Stimulated activated CD8-positive, alpha-beta memory T cell treated with anti-CD3 and anti-CD28 coated beads, Interleukin-12 subunit alpha, Interleukin-12 subunit beta, amount 100 ng/mL, for 1 hour (primary cell): ENCODE measurements at regions not wholly inside any gene's neighbourhood (a gene's known extent, or its start where the extent isn't known, plus 50 kb on each side); places are given as distances from the start of the nearest gene placed in this dataset.

Experiments used
- DNase-seq: peaks from one replicate; pipeline ENCODE4 v3.0.0-alpha.2; 2020; ENCODE audit warnings: low read depth

- DNase-seq: no peak
These were observed 600.0 kb upstream of the PLXNA2 start for GRCh38 chr1:208844158-208844557.

- DNase-seq: no peak
These were observed 604.7 kb upstream of the PLXNA2 start for GRCh38 chr1:208848854-208849253.

- DNase-seq: no peak
These were observed 606.3 kb upstream of the PLXNA2 start for GRCh38 chr1:208850442-208850841.

- DNase-seq: no peak
These were observed 607.2 kb upstream of the PLXNA2 start for GRCh38 chr1:208851366-208851765.

- no peak for DNase-seq
These were observed 608.7 kb upstream of the PLXNA2 start for GRCh38 chr1:208852911-208853310.

- DNase-seq: no peak
These were observed 611.2 kb upstream of the PLXNA2 start for GRCh38 chr1:208855403-208855802.

- no peak for DNase-seq
These were observed 613.3 kb upstream of the PLXNA2 start for GRCh38 chr1:208857465-208857864.

GRCh38 chr1:208858738-208859137 is 614.6 kb upstream of the PLXNA2 start:
- DNase-seq: no peak

- DNase-seq: no peak
These were observed 620.3 kb upstream of the PLXNA2 start for GRCh38 chr1:208864366-208864965.

GRCh38 chr1:208866386-208866955 is 622.3 kb upstream of the PLXNA2 start:
- no peak for DNase-seq

- no peak for DNase-seq
These were observed 624.4 kb upstream of the PLXNA2 start for GRCh38 chr1:208868554-208868953.

- DNase-seq: no peak
These were observed 630.7 kb upstream of the PLXNA2 start for GRCh38 chr1:208874915-208875314.

GRCh38 chr1:208879022-208879421 is 634.8 kb upstream of the PLXNA2 start:
- no peak for DNase-seq

GRCh38 chr1:208880433-208881100 is 636.4 kb upstream of the PLXNA2 start:
- DNase-seq: no peak

- no peak for DNase-seq
These were observed 640.9 kb upstream of the PLXNA2 start for GRCh38 chr1:208885060-208885459.

GRCh38 chr1:208885650-208886049 is 641.5 kb upstream of the PLXNA2 start:
- no peak for DNase-seq

- no peak for DNase-seq
These were observed 644.2 kb upstream of the PLXNA2 start for GRCh38 chr1:208888376-208888775.

GRCh38 chr1:208892147-208892546 is 648.0 kb upstream of the PLXNA2 start:
- no peak for DNase-seq

GRCh38 chr1:208893251-208893650 is 649.1 kb upstream of the PLXNA2 start:
- DNase-seq: no peak

GRCh38 chr1:208895181-208895580 is 651.0 kb upstream of the PLXNA2 start:
- DNase-seq: no peak

- DNase-seq: no peak
These were observed 651.6 kb upstream of the PLXNA2 start for GRCh38 chr1:208895820-208896219.

- no peak for DNase-seq
These were observed 652.6 kb upstream of the PLXNA2 start for GRCh38 chr1:208896768-208897167.

- DNase-seq: no peak
These were observed 655.3 kb upstream of the PLXNA2 start for GRCh38 chr1:208899438-208899837.
